Ishikawa (cell line): ENCODE measurements at regions not wholly inside any gene's neighbourhood (a gene's known extent, or its start where the extent isn't known, plus 50 kb on each side); places are given as distances from the start of the nearest gene placed in this dataset.

ENCODE experiments used
- CREB1 ChIP-seq: IDR thresholded peaks from 2 replicates; pipeline ENCODE4 v1.6.1; 2012; ENCODE audit warnings: low read depth
- EGR1 ChIP-seq: IDR thresholded peaks from 2 replicates; pipeline ENCODE4 v1.6.1; 2012
- EP300 ChIP-seq: IDR thresholded peaks from 2 replicates; pipeline ENCODE4 v1.6.1; 2012; ENCODE audit warnings: borderline replicate concordance
- MAX ChIP-seq: IDR thresholded peaks from 2 replicates; pipeline ENCODE4 v1.6.1; 2012
- NFIC ChIP-seq: IDR thresholded peaks from 2 replicates; pipeline ENCODE4 v1.6.1; 2012
- RAD21 ChIP-seq: IDR thresholded peaks from 2 replicates; pipeline ENCODE4 v1.6.1; 2012; ENCODE audit warnings: low read depth
- TAF1 ChIP-seq: IDR thresholded peaks from 2 replicates; pipeline ENCODE4 v1.6.1; 2012; ENCODE audit warnings: low read depth, mild to moderate bottlenecking
- YY1 ChIP-seq: IDR thresholded peaks from 2 replicates; pipeline ENCODE4 v1.6.1; 2012; ENCODE audit warnings: low read depth
- TF ChIP-seq, protein P1 (sequence below): IDR thresholded peaks from 2 replicates; pipeline ENCODE4 v1.6.1; 2012; ENCODE audit warnings: low read depth, mild to moderate bottlenecking

DNA sequence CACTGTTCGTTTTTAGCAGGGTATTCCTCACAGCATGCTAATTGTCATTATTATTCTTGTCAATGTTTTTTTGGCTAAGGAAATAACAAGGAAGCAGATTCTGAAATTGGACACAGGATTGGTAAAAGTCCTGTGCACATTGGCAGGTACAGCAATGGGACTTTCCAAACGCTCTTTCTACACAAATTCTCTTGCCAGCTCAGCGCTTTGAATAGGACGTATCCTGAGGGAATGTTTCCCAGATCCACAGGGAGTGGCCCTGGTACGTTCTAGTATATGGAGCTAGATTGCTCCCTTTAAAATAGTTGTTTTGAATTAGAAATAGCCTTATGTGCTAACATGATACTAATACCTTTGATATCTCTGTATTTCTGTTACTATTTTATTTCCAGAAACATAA lies 82.8 kb upstream of the GRB10 start:
- TF ChIP-seq NFIC (no peak), EP300 (no peak), YY1 (no peak), RAD21 (no peak), MAX (no peak), EGR1 (no peak), CREB1 (no peak), TAF1 (no peak)
- TF ChIP-seq, protein P1, sequence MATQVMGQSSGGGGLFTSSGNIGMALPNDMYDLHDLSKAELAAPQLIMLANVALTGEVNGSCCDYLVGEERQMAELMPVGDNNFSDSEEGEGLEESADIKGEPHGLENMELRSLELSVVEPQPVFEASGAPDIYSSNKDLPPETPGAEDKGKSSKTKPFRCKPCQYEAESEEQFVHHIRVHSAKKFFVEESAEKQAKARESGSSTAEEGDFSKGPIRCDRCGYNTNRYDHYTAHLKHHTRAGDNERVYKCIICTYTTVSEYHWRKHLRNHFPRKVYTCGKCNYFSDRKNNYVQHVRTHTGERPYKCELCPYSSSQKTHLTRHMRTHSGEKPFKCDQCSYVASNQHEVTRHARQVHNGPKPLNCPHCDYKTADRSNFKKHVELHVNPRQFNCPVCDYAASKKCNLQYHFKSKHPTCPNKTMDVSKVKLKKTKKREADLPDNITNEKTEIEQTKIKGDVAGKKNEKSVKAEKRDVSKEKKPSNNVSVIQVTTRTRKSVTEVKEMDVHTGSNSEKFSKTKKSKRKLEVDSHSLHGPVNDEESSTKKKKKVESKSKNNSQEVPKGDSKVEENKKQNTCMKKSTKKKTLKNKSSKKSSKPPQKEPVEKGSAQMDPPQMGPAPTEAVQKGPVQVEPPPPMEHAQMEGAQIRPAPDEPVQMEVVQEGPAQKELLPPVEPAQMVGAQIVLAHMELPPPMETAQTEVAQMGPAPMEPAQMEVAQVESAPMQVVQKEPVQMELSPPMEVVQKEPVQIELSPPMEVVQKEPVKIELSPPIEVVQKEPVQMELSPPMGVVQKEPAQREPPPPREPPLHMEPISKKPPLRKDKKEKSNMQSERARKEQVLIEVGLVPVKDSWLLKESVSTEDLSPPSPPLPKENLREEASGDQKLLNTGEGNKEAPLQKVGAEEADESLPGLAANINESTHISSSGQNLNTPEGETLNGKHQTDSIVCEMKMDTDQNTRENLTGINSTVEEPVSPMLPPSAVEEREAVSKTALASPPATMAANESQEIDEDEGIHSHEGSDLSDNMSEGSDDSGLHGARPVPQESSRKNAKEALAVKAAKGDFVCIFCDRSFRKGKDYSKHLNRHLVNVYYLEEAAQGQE: no peak
